ENCODE measurements at regions not wholly inside any gene's neighbourhood (a gene's known extent, or its start where the extent isn't known, plus 50 kb on each side); places are given as distances from the start of the nearest gene placed in this dataset.

GRCh38 chr11:121930004-121930965 lies 185.7 kb downstream of the BLID start:
- H3K27ac ChIP-seq (ENCODE audit: low read depth, low read length), result no peak overlapping the region
- H3K9ac ChIP-seq (ENCODE audit: low read length), result peak overlapping the region; percentile 13
- no peaks in the 10 kb centered on the region for H3K27me3 ChIP-seq (ENCODE audit: control insufficient read depth, insufficient read depth, low read length)
- no peaks in the 10 kb centered on the region for H3K9me3 ChIP-seq (ENCODE audit: control insufficient read depth, insufficient read depth, low read depth, low read length)
- no peaks in the 10 kb centered on the region for H3K36me3 ChIP-seq (ENCODE audit: control insufficient read depth, insufficient read depth, low read length)
- H3K4me1 ChIP-seq (ENCODE audit: control insufficient read depth, insufficient read depth, low read length), result peaks cover 38% of the 10 kb centered on the region
- peak overlapping the region; percentile 52 for H3K4me3 ChIP-seq (ENCODE audit: low read depth, low read length)

GRCh38 chr11:121929581-121929980 lies 186.4 kb downstream of the BLID start:
- Histone ChIP-seq H3K4me1 (ENCODE audit: control insufficient read depth, insufficient read depth, low read length) (peaks cover 38% of the 10 kb centered on the region), H3K4me3 (ENCODE audit: low read depth, low read length) (peak overlapping the region; percentile 55), H3K9me3 (ENCODE audit: control insufficient read depth, insufficient read depth, low read depth, low read length) (no peaks in the 10 kb centered on the region), H3K9ac (ENCODE audit: low read length) (peak overlapping the region; percentile 39), H3K27ac (ENCODE audit: low read depth, low read length) (no peak overlapping the region), H3K27me3 (ENCODE audit: control insufficient read depth, insufficient read depth, low read length) (no peaks in the 10 kb centered on the region), H3K36me3 (ENCODE audit: control insufficient read depth, insufficient read depth, low read length) (no peaks in the 10 kb centered on the region)

- no peak overlapping the region for H3K27ac ChIP-seq (ENCODE audit: low read depth, low read length)
- no peaks in the 10 kb centered on the region for H3K27me3 ChIP-seq (ENCODE audit: control insufficient read depth, insufficient read depth, low read length)
- H3K4me1 ChIP-seq (ENCODE audit: control insufficient read depth, insufficient read depth, low read length), result peaks cover 38% of the 10 kb centered on the region
- H3K9ac ChIP-seq (ENCODE audit: low read length), result peak overlapping the region; percentile 39
- no peaks in the 10 kb centered on the region for H3K9me3 ChIP-seq (ENCODE audit: control insufficient read depth, insufficient read depth, low read depth, low read length)
- no peaks in the 10 kb centered on the region for H3K36me3 ChIP-seq (ENCODE audit: control insufficient read depth, insufficient read depth, low read length)
- peak overlapping the region; percentile 55 for H3K4me3 ChIP-seq (ENCODE audit: low read depth, low read length)
These were observed 187.1 kb downstream of the BLID start for GRCh38 chr11:121928597-121929580.

- no peaks in the 10 kb centered on the region for H3K36me3 ChIP-seq (ENCODE audit: control insufficient read depth, insufficient read depth, low read length)
These were observed 188.2 kb downstream of the BLID start for GRCh38 chr11:121927789-121928188.

GRCh38 chr11:121927097-121927785 lies 188.8 kb downstream of the BLID start:
- Histone ChIP-seq H3K9me3 (ENCODE audit: control insufficient read depth, insufficient read depth, low read depth, low read length) (no peaks in the 10 kb centered on the region), H3K36me3 (ENCODE audit: control insufficient read depth, insufficient read depth, low read length) (no peaks in the 10 kb centered on the region), H3K27me3 (ENCODE audit: control insufficient read depth, insufficient read depth, low read length) (no peaks in the 10 kb centered on the region), H3K4me3 (ENCODE audit: low read depth, low read length) (no peak overlapping the region), H3K27ac (ENCODE audit: low read depth, low read length) (no peak overlapping the region), H3K9ac (ENCODE audit: low read length) (no peak overlapping the region), H3K4me1 (ENCODE audit: control insufficient read depth, insufficient read depth, low read length) (peaks cover 26% of the 10 kb centered on the region)

More at GRCh38 chr11:121927789-121928188, 188.2 kb downstream of the BLID start:
- Histone ChIP-seq H3K9me3 (ENCODE audit: control insufficient read depth, insufficient read depth, low read depth, low read length) (no peaks in the 10 kb centered on the region), H3K9ac (ENCODE audit: low read length) (no peak overlapping the region), H3K4me1 (ENCODE audit: control insufficient read depth, insufficient read depth, low read length) (peaks cover 28% of the 10 kb centered on the region), H3K27me3 (ENCODE audit: control insufficient read depth, insufficient read depth, low read length) (no peaks in the 10 kb centered on the region), H3K4me3 (ENCODE audit: low read depth, low read length) (no peak overlapping the region), H3K27ac (ENCODE audit: low read depth, low read length) (no peak overlapping the region)

- no peak overlapping the region for H3K4me3 ChIP-seq (ENCODE audit: low read depth, low read length)
- no peaks in the 10 kb centered on the region for H3K27me3 ChIP-seq (ENCODE audit: control insufficient read depth, insufficient read depth, low read length)
- no peaks in the 10 kb centered on the region for H3K36me3 ChIP-seq (ENCODE audit: control insufficient read depth, insufficient read depth, low read length)
- H3K27ac ChIP-seq (ENCODE audit: low read depth, low read length), result no peak overlapping the region
- H3K9ac ChIP-seq (ENCODE audit: low read length), result no peak overlapping the region
- no peaks in the 10 kb centered on the region for H3K9me3 ChIP-seq (ENCODE audit: control insufficient read depth, insufficient read depth, low read depth, low read length)
- peaks cover 9% of the 10 kb centered on the region for H3K4me1 ChIP-seq (ENCODE audit: control insufficient read depth, insufficient read depth, low read length)
These were observed 191.8 kb downstream of the BLID start for GRCh38 chr11:121924191-121924590.

GRCh38 chr11:121917482-121917881 lies 198.5 kb downstream of the BLID start:
- Histone ChIP-seq H3K27ac (ENCODE audit: low read depth, low read length) (no peak overlapping the region), H3K9me3 (ENCODE audit: control insufficient read depth, insufficient read depth, low read depth, low read length) (no peaks in the 10 kb centered on the region), H3K27me3 (ENCODE audit: control insufficient read depth, insufficient read depth, low read length) (no peaks in the 10 kb centered on the region), H3K9ac (ENCODE audit: low read length) (no peak overlapping the region), H3K4me3 (ENCODE audit: low read depth, low read length) (no peak overlapping the region), H3K4me1 (ENCODE audit: control insufficient read depth, insufficient read depth, low read length) (no peaks in the 10 kb centered on the region), H3K36me3 (ENCODE audit: control insufficient read depth, insufficient read depth, low read length) (no peaks in the 10 kb centered on the region)

GRCh38 chr11:121914508-121915059 lies 201.4 kb downstream of the BLID start:
- H3K27me3 ChIP-seq (ENCODE audit: control insufficient read depth, insufficient read depth, low read length), result no peaks in the 10 kb centered on the region
- no peaks in the 10 kb centered on the region for H3K36me3 ChIP-seq (ENCODE audit: control insufficient read depth, insufficient read depth, low read length)
- no peak overlapping the region for H3K4me3 ChIP-seq (ENCODE audit: low read depth, low read length)
- no peaks in the 10 kb centered on the region for H3K4me1 ChIP-seq (ENCODE audit: control insufficient read depth, insufficient read depth, low read length)
- no peak overlapping the region for H3K27ac ChIP-seq (ENCODE audit: low read depth, low read length)
- H3K9me3 ChIP-seq (ENCODE audit: control insufficient read depth, insufficient read depth, low read depth, low read length), result no peaks in the 10 kb centered on the region
- H3K9ac ChIP-seq (ENCODE audit: low read length), result no peak overlapping the region

GRCh38 chr11:121909596-121909995 lies 206.4 kb downstream of the BLID start:
- Histone ChIP-seq H3K4me3 (ENCODE audit: low read depth, low read length) (no peak overlapping the region), H3K27ac (ENCODE audit: low read depth, low read length) (no peak overlapping the region), H3K9me3 (ENCODE audit: control insufficient read depth, insufficient read depth, low read depth, low read length) (no peaks in the 10 kb centered on the region), H3K36me3 (ENCODE audit: control insufficient read depth, insufficient read depth, low read length) (no peaks in the 10 kb centered on the region), H3K27me3 (ENCODE audit: control insufficient read depth, insufficient read depth, low read length) (no peaks in the 10 kb centered on the region), H3K4me1 (ENCODE audit: control insufficient read depth, insufficient read depth, low read length) (no peaks in the 10 kb centered on the region), H3K9ac (ENCODE audit: low read length) (no peak overlapping the region)

GRCh38 chr11:121907379-121907778 lies 208.6 kb downstream of the BLID start:
- no peak overlapping the region for H3K27ac ChIP-seq (ENCODE audit: low read depth, low read length)
- no peaks in the 10 kb centered on the region for H3K27me3 ChIP-seq (ENCODE audit: control insufficient read depth, insufficient read depth, low read length)
- H3K36me3 ChIP-seq (ENCODE audit: control insufficient read depth, insufficient read depth, low read length), result no peaks in the 10 kb centered on the region
- H3K4me1 ChIP-seq (ENCODE audit: control insufficient read depth, insufficient read depth, low read length), result no peaks in the 10 kb centered on the region
- H3K9ac ChIP-seq (ENCODE audit: low read length), result no peak overlapping the region
- no peak overlapping the region for H3K4me3 ChIP-seq (ENCODE audit: low read depth, low read length)
- H3K9me3 ChIP-seq (ENCODE audit: control insufficient read depth, insufficient read depth, low read depth, low read length), result no peaks in the 10 kb centered on the region
